ENCODE measurements at regions not wholly inside any gene's neighbourhood (a gene's known extent, or its start where the extent isn't known, plus 50 kb on each side); places are given as distances from the start of the nearest gene placed in this dataset.
"Not testable (repeated sequence)": the region's sequence is repeated elsewhere in the genome, so short reads cannot be mapped to it uniquely, and the experiment has no call there.

GRCh38 chr2:137892739-137893138 lies 71.5 kb upstream of the HNMT start:
- peak; percentile 98 for DNase-seq

GRCh38 chr2:137893145-137893544 lies 71.1 kb upstream of the HNMT start:
- no peak for DNase-seq

GRCh38 chr2:137896467-137896866 lies 67.8 kb upstream of the HNMT start:
- no peak for DNase-seq

GRCh38 chr2:137897082-137897481 lies 67.2 kb upstream of the HNMT start:
- no peak for DNase-seq

GRCh38 chr2:137900421-137901141 lies 63.7 kb upstream of the HNMT start:
- DNase-seq = no peak

- DNase-seq = peak; percentile 26
Measured at GRCh38 chr2:137910641-137911040, 53.6 kb upstream of the HNMT start.

GRCh38 chr2:137912371-137912770 lies 51.9 kb upstream of the HNMT start:
- no peak for DNase-seq

GRCh38 chr2:137913169-137913568 lies 51.1 kb upstream of the HNMT start:
- no peak for DNase-seq

- not testable (repeated sequence) for DNase-seq
Measured at GRCh38 chr2:137913648-137914047, 50.6 kb upstream of the HNMT start.

All from NCI-H1105 treated with DMSO at 0.1 percent for 48 hours (cell line).